ENCODE measurements at regions not wholly inside any gene's neighbourhood (a gene's known extent, or its start where the extent isn't known, plus 50 kb on each side); places are given as distances from the start of the nearest gene placed in this dataset.

DNA sequence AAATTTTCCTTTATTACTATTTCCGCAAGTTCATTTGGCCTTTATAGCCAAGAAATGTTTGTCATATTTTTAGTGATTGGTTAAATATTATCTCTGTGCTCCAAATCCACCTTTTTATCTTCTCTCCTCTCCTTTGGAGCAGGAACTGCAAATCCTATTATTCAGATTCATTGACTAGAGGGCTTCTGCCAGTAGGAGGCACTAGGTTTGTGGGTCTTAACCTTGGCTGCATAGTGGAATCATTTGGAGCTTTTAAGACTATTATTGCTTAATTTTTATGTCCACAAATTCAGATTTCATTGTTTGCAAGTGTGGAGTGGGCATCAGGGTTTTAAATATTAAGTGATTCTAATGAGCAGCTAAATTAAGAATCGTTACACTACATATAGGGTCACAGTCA lies 75.3 kb upstream of the SYT10 start:
- TF ChIP-seq, protein P1, sequence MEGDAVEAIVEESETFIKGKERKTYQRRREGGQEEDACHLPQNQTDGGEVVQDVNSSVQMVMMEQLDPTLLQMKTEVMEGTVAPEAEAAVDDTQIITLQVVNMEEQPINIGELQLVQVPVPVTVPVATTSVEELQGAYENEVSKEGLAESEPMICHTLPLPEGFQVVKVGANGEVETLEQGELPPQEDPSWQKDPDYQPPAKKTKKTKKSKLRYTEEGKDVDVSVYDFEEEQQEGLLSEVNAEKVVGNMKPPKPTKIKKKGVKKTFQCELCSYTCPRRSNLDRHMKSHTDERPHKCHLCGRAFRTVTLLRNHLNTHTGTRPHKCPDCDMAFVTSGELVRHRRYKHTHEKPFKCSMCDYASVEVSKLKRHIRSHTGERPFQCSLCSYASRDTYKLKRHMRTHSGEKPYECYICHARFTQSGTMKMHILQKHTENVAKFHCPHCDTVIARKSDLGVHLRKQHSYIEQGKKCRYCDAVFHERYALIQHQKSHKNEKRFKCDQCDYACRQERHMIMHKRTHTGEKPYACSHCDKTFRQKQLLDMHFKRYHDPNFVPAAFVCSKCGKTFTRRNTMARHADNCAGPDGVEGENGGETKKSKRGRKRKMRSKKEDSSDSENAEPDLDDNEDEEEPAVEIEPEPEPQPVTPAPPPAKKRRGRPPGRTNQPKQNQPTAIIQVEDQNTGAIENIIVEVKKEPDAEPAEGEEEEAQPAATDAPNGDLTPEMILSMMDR (IDR thresholded peaks at IDR 0.05): no peak
- no peak for TF ChIP-seq POLR2A (IDR thresholded peaks at IDR 0.05)
